CMK (cell line): ENCODE measurements at regions not wholly inside any gene's neighbourhood (a gene's known extent, or its start where the extent isn't known, plus 50 kb on each side); places are given as distances from the start of the nearest gene placed in this dataset.
"Not testable (repeated sequence)": the region's sequence is repeated elsewhere in the genome, so short reads cannot be mapped to it uniquely, and the experiment has no call there.

Experiments
- DNase-seq: peaks from one replicate; pipeline ENCODE4 v3.0.0-alpha.2; 2010; ENCODE audit warnings: low read depth

DNA sequence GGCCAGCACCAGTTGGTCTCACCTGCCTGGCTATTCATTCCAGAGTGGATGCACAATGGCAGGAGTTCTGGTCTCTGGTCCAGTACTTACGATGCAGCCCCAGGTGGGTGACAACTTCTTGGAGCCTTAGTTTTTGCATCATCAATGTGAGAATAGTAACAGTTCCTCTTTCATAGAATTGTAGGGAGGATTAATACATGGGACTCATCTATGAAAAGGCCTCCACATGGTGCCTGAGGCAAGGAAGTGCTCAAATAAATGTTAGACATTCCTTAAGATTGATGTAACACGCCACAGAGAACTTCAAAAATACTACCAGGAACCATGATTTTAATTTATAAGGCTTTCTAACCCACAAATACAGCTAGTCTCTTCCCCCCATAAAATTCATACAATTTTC, 120.1 kb upstream of the CHST15 start:
- DNase-seq = no peak

DNA sequence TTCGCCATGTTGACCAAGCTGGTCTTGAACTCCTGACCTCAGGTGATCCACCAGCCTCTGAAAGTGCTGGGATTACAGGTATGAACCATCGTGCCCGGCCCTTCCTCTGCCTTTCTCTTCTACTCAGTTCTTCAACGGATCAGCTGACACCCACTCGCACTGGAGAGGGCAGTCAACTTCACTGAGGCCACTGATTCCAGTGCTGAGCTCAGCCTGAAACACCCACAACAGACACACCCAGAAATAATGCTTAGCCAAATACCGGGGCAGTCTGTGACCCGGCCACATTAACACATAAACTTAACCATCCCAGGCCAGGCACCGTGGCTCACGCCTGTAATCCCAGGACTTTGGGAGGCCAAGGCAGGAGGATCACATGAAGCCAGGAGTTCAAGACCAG, 119.3 kb upstream of the CHST15 start:
- DNase-seq = no peak

DNA sequence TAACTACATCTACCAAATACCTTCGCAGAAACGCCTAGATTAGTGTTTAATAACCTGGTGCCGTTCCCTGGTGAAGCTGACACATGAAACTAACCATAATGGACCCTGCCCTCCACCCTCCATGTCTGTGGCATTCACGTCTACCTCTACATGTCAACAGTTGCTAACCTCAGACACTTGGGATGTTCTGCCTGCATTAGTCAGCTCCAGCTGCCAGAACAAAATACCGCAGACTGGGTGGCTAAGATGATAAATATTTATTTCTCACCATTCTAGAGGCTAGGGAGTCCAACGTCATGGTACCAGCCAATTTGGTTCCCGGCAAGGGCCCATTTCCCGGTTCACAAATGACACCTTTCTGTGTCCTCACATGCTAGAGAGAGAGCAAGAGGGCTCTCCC, 118.5 kb upstream of the CHST15 start:
- no peak for DNase-seq

DNA sequence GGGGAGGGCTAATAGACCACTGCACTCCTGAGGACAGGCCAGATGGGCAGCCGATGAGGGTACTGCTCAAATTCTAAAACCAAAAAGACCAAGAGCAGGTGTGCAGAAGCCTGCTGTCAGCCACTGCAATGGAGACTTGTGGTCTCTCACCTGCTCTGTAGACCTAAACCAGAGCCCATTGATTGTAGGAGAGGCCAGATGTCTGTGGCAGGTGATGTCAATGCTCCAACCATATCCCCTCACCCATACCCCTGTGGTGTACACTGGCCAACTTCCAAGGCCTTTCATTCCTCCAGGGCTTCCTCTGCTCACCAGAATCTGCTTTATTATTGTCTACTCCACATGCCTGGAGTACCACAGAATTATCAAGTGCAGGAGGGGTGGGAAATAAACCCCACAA, 116.9 kb upstream of the CHST15 start:
- DNase-seq = no peak

DNA sequence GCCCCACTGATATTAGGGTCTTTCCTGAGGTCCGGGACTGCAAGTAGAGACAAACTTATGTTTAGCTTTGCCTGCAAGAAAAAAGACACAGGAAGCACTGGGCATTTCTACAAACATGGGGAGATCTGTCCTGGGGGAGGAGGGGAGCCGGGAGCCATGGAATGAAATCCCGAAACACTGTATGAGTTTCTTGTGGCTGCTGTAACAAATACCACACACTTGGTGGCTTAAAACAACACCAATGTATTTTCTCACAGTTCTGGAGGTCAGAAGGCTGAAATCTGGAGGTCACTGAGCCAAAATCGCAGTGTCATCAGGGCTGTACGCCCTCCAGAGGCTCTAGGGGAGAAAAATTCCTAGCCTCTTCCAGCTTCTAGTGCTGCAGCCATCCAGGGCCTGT, 114.0 kb upstream of the CHST15 start:
- no peak for DNase-seq

DNA sequence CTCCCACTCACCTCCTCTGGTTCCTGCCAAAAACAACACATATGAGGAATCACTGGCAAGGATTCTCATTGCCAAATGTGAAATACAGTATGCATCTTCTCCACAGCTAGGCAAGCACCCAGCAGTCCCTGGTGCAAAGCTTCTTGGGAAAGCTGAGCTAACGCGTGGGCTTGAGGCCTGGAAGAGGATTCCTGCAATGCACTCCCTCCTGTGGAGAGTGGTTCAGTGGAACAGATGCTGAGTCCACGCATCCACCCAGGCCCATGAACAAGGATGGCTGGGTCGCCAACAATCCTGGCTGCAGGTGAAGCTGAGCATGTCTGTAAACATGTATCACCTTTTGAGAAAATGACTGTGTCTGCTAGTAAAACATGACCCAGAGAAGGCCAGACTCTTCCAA, 113.2 kb upstream of the CHST15 start:
- no peak for DNase-seq

DNA sequence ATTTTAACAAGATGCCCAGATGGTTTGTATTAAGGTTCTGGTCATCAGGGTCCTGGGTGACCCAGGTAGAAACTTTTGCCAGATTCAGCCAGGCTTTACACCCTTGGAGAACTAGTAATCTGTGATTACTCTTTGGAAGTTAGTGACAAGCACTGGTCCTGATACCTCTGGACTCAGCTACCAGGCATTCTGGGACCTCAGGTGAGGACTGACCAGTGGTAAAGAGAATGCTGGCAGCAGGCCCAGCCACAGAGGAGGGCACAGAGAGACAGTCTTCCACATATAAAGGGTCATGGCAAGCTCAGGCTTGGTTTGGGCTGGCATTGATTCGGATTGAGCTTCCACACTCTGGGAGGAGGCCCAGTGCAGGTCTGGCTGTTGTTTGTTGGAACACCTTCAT, 112.0 kb upstream of the CHST15 start:
- DNase-seq = no peak

DNA sequence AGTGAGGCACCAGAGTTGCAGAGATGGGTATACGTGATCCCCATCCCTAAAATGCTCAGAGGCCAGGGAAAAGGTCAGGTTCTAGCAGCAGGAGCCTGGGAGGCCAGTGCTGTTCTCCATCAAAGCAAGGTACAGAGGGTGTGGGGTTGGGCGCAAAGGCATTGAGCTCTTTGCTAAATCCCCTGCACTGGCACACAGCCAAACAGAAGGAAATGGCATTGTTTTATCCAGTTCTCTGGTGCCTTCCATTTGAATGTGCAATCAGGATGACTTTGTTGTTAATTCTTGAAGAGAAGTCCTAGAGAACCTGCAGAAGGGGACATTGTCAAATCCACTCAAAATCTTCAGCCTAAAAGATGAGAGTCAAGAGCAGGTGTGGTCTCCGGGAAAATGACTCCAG, 111.3 kb upstream of the CHST15 start:
- DNase-seq = no peak

DNA sequence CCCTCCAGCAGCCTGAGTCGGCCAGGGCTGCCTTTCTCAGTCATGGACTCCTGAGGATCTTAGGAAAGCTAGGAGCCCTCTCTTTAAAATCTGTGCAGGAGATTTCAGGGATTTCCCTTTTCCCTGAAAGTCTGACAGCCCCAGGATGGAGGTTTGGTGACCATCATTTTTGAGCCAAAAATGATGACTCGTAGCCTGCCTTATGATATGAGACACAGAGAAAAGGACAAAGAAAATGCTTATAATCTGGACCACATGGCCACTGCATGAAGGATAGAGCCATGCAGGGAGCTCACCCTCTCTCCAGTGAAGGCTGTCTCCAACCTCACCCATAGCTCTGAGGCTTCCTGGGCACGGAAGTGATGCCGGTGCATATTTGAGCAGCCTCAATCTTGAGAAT, 106.6 kb upstream of the CHST15 start:
- DNase-seq = no peak

DNA sequence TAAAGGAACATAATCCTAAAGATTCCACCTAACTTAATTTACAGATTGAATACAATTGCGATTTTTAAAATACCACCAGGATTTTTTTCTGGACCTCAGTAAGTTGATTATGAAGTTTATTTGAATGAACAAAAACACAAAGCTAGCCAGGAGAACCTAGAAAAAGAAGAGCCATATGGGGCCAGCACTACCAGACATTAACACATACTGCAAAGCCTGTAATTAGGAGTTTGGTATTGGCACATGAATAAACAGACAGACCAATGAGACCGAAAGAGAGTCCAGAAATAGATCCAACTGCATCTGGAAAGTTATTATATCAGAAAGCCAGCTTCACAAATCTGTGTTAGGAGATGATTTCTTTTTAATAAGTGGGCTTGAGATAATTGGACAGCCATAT, 105.5 kb upstream of the CHST15 start:
- DNase-seq = no peak

DNA sequence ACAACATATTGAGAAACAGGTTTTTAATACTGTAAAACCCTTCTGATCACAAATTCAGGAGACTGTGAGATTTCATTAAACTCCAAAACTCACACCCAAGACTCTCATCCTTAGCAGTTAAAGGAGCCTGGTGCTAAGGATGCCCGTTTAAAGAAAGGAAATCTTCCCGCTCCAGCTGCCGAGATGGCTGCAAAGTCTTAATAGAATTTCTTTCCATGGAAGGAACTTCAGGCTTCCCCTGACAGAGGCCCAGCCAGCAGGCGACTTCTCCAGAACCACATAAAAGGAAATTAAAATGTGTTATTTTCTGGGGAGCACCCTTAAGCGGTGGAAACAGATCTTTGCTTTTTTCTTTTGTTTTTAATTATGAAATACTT, 104.7 kb upstream of the CHST15 start:
- no peak for DNase-seq

DNA sequence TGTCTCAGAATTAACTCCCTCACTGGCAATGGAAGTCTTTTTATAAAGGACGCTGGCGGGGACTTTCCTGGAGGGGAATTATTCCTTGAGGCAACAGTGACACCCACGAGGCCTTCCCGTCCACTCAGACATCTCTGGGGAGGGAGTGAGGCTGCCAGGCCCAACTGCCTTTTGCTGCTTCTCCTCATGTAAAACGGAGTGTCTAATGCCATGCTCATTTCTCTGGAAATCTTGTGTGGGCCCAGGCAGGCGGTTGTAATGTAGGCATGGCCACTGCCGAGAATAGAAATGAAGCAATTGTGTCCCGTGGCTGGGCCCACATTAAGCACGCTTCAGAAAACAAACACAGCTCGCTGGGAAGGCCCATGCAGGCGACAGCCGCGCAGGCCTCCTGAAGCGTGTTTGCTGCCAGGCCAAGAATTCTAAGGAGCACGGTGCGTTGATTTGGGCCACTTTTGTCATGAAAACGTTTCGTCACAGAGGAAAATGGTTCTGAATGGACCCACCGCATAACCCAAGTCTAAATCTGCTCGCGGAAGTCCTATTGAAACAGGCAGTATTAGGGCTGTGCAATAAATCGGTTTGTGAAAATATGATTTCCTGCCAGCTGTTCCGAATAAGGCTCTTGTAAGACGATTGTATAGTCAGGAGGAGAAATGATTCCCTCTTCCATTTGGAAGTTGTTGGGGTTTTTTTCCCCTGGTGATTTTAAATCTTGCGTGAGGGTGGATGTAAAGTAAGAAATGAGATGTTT, 104.2 kb upstream of the CHST15 start:
- DNase-seq = no peak

DNA sequence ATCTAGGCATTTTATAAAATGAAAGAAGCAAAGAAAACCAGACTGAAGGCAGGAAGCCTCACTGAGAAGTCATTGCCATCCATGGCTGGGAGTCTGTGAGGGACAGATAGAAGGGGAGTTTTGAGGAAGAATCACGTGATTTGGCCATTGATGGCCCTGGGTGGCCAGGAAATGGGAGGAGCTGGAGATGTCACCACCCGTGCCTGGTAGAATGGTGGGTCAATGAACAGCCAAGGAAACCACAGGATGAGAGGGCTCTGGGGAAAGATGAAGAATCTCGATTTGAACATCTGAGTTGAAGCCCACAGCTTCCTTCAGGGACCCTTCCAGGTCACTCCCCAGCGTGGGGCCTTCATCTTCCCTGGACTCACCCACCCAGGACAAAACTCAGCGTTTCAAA, 103.3 kb upstream of the CHST15 start:
- no peak for DNase-seq

DNA sequence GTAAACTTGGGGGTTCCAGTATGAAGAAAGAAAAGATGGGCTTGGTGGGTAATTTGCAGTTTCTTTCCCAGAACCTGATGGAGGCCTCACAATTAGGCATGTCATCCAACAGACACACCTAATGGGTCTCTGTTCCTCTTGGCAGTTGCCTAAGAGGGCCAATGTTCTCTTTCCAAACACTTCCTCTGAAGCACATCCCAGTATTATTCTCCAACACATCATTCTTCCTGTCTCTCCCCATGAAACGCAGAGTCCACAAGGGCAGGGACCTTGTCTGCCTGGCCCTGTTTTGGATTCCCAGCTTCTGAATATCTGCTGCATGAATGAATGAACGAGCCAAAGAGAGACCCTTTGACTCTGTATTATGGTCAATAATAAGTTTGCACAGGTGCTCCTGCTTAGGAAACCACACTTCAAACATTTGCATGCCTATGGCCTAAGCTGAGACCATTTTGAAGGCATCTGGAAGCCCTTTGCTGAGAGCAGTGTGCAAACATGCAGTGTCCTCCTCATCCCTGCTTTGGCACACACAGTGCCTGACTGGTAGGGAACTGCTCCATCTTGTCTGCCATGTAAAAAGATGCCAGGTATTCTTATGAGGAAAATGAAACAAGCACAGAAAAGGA, 100.9 kb upstream of the CHST15 start:
- no peak for DNase-seq

DNA sequence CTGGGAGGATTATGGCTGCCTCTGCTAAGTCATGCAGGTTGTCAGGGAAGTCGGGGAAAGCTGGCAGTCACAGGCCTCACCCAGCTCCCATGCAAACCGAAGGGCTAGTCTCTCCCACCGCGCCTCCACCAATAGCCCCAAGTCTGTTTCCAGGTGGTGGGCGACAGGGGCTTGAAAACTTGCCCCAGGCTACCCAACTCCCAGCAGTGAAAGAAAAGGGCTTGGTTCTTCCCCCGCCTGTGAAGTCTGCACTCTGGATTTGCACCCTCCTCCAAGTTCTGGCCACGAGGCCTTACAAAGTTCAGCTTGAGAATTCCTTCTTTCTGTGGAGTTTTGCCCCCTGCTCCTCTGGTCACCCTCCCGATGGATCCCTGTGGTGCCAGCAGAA, 99.9 kb upstream of the CHST15 start:
- DNase-seq = no peak

DNA sequence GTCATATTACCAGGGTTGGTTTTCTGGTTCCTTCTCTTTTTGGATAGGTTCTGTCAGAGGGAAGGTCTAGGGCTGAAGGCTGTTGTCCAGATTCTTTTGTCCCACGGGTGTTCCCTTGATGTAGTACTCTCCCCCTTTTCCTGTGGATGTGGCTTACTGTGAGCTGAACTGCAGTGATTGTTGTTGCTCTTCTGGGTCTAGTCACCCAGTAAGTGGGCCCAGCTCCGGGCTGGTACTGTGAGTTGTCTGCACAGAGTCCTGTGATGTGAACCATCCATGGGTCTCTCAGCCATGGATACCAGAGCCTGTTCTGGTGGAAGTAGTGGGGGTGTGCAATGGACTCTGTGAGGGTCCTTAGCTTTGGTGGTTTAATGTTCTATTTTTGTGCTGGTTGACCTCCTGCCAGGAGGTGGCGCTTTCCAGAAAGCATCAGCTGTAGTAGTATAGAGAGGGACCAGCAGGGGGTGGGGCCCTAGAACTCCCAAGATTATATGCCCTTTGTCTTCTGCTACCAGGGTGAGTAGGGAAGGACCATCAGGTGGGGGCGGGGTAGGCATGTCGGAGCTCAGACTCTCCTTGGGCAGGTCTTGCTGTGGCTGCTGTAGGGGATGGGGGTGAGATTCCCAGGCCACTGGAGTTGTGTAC, 99.4 kb upstream of the CHST15 start:
- not testable (repeated sequence) for DNase-seq

DNA sequence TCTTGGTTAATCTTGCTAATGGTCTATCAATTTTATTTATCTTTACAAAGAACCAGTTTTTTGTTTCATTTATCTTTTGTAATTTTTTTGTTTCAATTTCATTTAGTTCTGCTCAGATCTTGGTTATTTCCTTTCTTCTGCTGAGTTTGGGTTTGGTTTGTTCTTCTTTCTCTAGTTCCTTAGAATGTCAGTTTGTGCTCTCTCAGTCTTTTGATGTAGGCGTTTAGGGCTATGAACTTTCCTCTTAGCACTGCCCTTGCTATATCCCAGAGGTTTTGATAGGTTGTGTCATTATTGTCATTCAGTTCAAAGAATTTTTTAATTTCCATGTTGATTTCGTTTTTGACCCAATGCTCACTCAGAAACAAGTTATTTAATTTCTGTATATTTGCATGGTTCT, 97.1 kb upstream of the CHST15 start:
- DNase-seq = not testable (repeated sequence)

DNA sequence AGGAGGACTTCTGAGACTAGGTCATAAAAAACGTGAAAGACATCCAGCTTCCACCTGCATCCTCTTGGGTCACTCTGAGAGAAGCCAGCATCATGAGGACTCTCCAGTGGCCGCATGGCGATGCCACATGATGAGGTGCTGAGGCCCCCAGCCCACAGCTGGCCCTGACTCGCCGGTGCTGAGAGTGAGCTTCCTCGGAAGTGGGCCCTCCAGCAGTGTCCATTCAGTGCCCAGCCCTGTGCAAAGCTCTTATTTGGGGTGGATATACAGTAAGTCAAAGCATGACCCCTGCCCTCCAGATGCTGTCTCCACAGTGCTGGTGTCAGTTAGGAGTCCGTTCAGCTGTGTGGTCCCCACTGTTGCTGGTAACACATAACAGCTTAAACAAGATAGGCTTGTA, 93.6 kb upstream of the CHST15 start:
- DNase-seq = no peak

DNA sequence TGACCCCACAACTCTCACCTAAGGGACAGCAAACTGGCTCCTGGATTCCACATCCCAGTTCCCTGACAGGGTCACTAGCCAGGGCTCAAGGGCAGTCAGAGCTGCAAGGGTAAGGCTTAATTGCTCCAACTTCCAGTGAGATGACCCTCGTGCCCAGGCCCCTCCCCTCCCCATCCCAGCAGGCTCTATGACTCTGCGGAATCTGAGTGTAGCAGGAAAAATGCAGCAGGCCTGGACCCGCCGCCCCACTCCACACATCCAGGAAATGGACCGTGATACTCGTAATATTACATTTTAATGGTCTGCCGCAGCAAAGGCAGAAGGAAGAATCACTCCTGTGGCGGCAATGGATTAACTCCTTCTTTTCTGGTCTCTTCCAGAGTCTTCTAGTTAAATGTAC, 91.7 kb upstream of the CHST15 start:
- DNase-seq = no peak

DNA sequence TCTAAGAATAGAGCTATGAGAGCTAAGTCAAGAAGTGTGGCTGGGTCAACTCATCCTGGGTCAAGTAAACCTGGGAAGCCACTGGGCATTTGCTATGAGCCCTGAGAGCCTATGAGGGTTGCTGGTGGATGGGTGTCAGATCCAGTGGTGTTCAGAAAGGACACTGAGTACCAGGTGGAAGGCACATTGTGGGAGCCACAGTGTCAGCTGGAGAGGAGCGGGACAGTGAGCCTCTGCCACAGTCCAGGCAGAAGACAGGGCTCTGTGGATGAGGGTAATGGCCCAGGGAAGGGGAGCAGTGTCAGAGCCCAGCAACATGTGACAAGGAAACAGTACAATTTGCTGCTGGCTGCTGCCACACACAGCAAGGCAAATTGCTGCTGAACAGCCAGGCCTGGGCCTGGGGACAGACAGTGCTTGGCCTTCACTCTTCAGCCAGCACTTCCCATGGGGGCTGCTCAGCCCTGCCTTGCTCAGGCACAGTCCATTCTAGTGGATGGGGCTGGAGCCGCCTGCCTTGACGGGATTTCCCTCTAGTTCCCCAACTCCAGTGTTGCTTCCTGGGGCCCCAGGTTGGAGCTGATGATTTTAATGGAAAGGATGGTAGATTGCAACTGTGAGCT, 90.9 kb upstream of the CHST15 start:
- no peak for DNase-seq

DNA sequence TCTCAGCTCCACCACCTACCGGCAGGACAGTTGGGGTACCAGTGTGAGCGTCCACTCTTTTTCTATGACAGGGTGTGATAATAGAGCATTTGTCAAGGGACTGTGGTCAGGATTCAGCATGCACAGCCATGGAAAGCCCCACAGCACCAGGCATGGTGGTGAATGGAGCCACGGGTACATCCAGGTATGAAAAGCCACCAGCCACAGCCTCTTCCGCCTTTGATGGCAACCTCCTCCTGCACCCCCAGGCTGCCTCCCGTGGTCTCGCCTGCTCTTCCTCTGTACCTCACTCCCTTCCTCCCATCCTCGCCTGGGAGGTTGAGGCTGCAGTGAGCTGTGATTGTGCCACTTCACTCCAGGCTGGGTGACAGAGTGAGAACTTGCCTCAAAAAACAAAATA, 90.2 kb upstream of the CHST15 start:
- DNase-seq = no peak

DNA sequence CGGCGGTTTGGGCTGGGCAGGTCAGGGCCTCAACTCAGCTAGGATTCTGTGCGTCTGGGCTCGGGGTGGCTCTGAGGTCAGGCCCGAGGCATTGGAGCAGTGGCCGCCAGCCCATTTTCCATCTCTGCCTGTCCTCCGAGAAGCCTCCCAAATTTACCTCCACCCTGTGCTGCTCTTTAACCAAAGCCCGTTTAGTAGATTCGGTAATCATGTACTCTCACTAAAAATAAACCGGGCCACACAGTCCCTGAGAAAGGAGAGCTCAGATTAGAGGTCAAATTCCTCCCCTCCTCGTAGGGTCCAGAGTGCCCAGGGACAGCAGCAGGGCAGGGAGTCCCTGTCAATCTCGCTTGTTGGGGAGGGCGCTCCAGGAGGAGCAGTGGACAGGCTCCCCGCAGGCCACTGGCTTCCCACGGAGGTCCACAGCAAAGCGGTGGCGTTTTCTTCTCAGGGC, 88.7 kb upstream of the CHST15 start:
- DNase-seq = no peak

DNA sequence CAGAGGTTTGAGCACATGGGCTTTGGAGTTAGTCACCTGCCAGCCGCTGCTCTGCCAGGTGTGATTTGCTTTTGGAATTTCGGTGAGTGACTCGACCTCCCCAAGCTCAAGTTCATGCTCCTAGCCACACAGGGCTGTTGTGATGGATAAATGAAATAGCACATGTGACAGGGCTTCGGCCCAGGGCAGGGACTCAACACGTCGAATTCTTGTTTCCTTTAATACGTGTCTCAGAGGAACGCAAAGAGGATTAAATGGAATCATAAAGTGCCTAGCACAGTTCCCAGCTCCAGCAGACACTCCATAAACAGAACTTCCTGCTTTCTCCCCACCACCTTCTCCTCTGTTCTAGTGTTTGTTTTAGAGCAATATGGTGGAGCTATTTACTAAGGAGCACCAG, 88.3 kb upstream of the CHST15 start:
- no peak for DNase-seq
